Ishikawa (cell line): ENCODE measurements at regions not wholly inside any gene's neighbourhood (a gene's known extent, or its start where the extent isn't known, plus 50 kb on each side); places are given as distances from the start of the nearest gene placed in this dataset.

ENCODE experiments used
- CEBPB ChIP-seq: IDR thresholded peaks from 2 replicates; pipeline ENCODE4 v1.6.1; 2012
- CREB1 ChIP-seq: IDR thresholded peaks from 2 replicates; pipeline ENCODE4 v1.6.1; 2012; ENCODE audit warnings: low read depth
- EGR1 ChIP-seq: IDR thresholded peaks from 2 replicates; pipeline ENCODE4 v1.6.1; 2012
- EP300 ChIP-seq: IDR thresholded peaks from 2 replicates; pipeline ENCODE4 v1.6.1; 2012; ENCODE audit warnings: borderline replicate concordance
- NFIC ChIP-seq: IDR thresholded peaks from 2 replicates; pipeline ENCODE4 v1.6.1; 2012
- REST ChIP-seq: IDR thresholded peaks from 2 replicates; pipeline ENCODE4 v1.6.1; 2012; ENCODE audit warnings: low read depth, mild to moderate bottlenecking
- TEAD4 ChIP-seq: IDR thresholded peaks from 2 replicates; pipeline ENCODE4 v1.6.1; 2012
- YY1 ChIP-seq: IDR thresholded peaks from 2 replicates; pipeline ENCODE4 v1.6.1; 2012; ENCODE audit warnings: low read depth

DNA sequence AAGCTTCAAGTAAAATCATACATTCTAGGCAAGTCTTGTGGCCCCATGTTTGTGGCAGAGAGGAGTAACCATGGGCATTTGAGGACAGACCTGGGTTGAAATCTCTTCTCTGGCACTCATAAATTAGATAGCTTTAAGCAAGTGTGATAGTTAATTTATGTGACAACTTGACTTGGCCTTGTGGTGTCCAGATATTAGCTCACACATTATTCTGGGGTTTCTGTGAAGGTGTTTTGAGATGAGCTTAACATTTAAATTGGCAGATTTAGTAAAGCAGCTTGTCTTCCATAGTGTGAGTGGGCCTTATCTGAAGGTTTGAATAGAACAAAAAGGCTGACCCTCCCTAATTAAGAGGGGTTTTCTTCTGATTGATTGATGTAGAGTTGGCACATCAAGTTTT lies 161.4 kb upstream of the SPRY2 start:
- no peak for TF ChIP-seq CREB1
- TF ChIP-seq EGR1, result no peak
- no peak for TF ChIP-seq YY1
- no peak for TF ChIP-seq EP300
- no peak for TF ChIP-seq TEAD4
- TF ChIP-seq CEBPB, result no peak
- TF ChIP-seq REST, result no peak
- no peak for TF ChIP-seq NFIC
